NCI-H2196 (cell line): ENCODE measurements at regions not wholly inside any gene's neighbourhood (a gene's known extent, or its start where the extent isn't known, plus 50 kb on each side); places are given as distances from the start of the nearest gene placed in this dataset.

Experiments
- DNase-seq: peaks from one replicate; lab custom pipeline; 2025; ENCODE audit not compliant: unreplicated experiment; lab: John Stamatoyannopoulos, UW

- no peak for DNase-seq
Observed at GRCh38 chr15:72925661-72926060, 126.6 kb upstream of the NEO1 start.

GRCh38 chr15:72923289-72923688 is 129.0 kb upstream of the NEO1 start:
- DNase-seq = no peak

GRCh38 chr15:72920551-72920950 is 131.7 kb upstream of the NEO1 start:
- DNase-seq = no peak

GRCh38 chr15:72919936-72920465 is 132.3 kb upstream of the NEO1 start:
- DNase-seq = no peak

- no peak for DNase-seq
Observed at GRCh38 chr15:72916897-72917296, 133.3 kb upstream of the ADPGK start.

- DNase-seq = no peak
Observed at GRCh38 chr15:72916378-72916777, 132.8 kb upstream of the ADPGK start.

GRCh38 chr15:72915843-72916242 is 132.3 kb upstream of the ADPGK start:
- DNase-seq = no peak

- no peak for DNase-seq
Observed at GRCh38 chr15:72912996-72913395, 129.4 kb upstream of the ADPGK start.

- DNase-seq = no peak
Observed at GRCh38 chr15:72912121-72912520, 128.6 kb upstream of the ADPGK start.

- DNase-seq = no peak
Observed at GRCh38 chr15:72911626-72912025, 128.1 kb upstream of the ADPGK start.

GRCh38 chr15:72908713-72909112 is 125.2 kb upstream of the ADPGK start:
- no peak for DNase-seq

GRCh38 chr15:72907733-72908132 is 124.2 kb upstream of the ADPGK start:
- DNase-seq = no peak

GRCh38 chr15:72902919-72903260 is 119.3 kb upstream of the ADPGK start:
- DNase-seq = no peak

- DNase-seq = no peak
Observed at GRCh38 chr15:72902245-72902918, 118.8 kb upstream of the ADPGK start.

- no peak for DNase-seq
Observed at GRCh38 chr15:72892986-72893385, 109.4 kb upstream of the ADPGK start.

GRCh38 chr15:72890043-72890442 is 106.5 kb upstream of the ADPGK start:
- no peak for DNase-seq

- DNase-seq = no peak
Observed at GRCh38 chr15:72889545-72889944, 106.0 kb upstream of the ADPGK start.

GRCh38 chr15:72888811-72889210 is 105.3 kb upstream of the ADPGK start:
- DNase-seq = no peak

GRCh38 chr15:72888211-72888610 is 104.7 kb upstream of the ADPGK start:
- DNase-seq = no peak

GRCh38 chr15:72887376-72887775 is 103.8 kb upstream of the ADPGK start:
- no peak for DNase-seq

- no peak for DNase-seq
Observed at GRCh38 chr15:72884311-72884710, 100.8 kb upstream of the ADPGK start.

- peak; percentile 10 for DNase-seq
Observed at GRCh38 chr15:72873379-72874233, 90.0 kb upstream of the ADPGK start.
